ENCODE measurements at regions not wholly inside any gene's neighbourhood (a gene's known extent, or its start where the extent isn't known, plus 50 kb on each side); places are given as distances from the start of the nearest gene placed in this dataset.

GRCh38 chr1:243944429-243945160, 94.6 kb upstream of the AKT3 start:
- DNase-seq (ENCODE audit: low read depth, low spot score) = peak; percentile 82

GRCh38 chr1:243943671-243944428, 93.8 kb upstream of the AKT3 start:
- no peak for DNase-seq (ENCODE audit: low read depth, low spot score)

DNA sequence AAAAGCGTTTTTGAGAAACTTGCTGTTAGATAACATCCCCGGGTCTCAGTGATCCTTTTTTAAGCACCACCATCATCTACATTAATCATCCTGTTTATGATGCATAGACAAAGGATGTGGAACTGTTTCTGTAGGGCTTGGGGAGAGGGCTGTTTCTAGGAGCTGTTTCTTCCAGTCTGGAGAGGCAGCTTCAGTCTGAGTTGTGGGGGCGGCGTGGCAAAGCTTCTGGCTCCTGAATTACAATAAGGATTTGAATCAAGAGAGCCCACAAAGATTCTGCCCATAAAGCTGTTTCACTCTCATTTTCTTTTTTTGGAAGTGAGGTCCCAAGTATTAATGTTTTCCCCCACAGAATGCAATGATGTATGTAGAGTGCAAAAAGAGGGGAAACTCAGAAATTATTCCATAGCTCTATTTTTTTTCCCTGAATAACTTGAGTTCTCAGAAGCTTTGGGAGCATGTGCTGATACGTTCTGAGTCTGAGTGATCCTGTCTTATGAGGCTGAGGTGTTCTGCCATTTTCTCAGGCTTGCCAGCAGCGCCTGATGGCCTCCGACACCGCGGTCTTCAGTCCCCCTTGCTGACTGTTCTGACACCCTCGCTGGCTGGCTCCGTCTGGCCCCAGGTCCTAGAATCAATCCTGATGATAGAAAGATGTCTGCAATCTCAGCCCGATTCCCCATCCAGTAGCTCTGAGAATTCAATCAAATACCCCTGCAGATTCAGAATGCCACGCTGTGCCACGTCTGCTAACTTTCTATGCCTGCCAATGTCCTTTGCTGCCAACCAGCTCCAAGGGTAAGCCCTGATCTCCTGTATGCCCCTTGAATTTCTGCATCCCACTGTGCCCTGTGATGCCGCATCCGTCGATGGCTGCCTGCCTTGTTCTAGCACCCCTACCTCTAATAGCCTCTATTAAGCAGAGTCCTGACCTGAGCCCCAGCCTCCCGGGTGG, 92.4 kb upstream of the AKT3 start:
- DNase-seq (ENCODE audit: low read depth, low spot score) = no peak

DNA sequence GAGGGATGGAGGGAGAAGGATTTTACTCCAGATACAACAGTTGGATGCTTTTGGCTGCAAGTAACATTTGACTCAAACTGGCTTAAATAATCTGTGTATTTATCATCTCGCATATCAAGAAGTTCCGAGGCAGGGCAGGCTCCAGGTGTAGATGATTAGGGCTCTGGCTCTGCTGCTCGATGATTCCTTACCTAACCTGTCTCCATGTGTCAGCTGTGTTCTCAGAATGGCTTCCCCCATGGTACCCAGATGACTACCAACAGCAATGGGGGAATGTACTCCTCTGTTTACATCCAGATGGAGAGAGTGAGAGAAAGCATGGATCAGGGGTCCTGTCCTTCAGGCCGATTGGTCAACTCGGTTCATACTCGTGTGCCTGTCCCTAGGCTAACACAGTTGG, 90.4 kb upstream of the AKT3 start:
- no peak for DNase-seq (ENCODE audit: low read depth, low spot score)

DNA sequence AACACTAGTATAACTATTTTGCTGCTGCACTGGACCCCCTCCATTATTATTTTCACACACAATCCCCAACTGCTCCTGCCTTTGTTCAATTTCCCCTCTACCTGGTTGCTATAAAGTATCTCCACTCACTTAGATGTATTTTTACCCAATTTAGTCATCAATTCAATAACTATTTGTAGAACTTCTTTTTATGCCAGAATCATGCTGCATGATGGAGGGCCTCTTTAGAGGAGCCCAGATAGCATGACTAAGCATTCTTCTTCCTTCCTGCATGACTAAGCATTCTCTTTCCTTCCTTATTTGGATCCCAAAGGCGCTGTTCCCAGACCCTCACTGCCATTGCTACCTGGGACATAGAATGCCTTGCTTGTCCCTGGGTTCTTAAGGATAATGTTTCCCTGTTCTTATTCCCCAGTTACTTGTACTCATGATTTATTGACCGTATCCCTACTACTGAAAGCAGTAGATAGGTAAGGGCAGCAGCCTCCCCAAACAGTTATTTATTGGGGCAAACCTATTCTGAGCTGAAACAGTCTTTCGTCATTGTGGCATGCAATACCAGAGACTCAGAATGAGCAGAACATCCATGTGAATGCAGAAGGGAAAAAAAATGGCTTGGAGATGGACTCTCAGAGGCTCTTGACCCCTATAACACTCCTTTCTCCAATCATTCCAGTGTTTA, 89.3 kb upstream of the AKT3 start:
- DNase-seq (ENCODE audit: low read depth, low spot score) = no peak

DNA sequence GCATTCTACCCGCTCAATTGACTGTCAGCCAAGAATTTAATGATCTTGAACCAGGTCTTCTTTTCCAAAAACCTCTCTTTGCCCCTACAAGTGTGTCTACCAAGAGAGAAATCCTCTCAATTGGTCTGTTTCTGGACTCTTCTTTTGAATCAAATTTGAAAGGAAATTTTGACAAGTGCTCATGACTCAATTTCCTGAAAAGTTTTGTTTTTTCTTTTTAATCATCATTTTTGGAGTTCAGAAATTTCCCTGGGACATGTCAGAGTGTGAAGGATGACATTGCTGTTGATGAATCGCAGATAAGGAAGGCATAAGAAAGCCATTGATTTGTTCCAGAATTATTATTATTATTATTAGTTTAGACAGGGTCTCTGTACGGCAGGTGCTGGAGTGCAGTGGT, 88.2 kb upstream of the AKT3 start:
- no peak for DNase-seq (ENCODE audit: low read depth, low spot score)

GRCh38 chr1:243933495-243933894, 83.5 kb upstream of the AKT3 start:
- DNase-seq (ENCODE audit: low read depth, low spot score) = no peak

GRCh38 chr1:243931957-243932356, 81.9 kb upstream of the AKT3 start:
- no peak for DNase-seq (ENCODE audit: low read depth, low spot score)

- peak; percentile 80 for DNase-seq (ENCODE audit: low read depth, low spot score)
Observed at GRCh38 chr1:243930822-243931671, 81.0 kb upstream of the AKT3 start.

DNA sequence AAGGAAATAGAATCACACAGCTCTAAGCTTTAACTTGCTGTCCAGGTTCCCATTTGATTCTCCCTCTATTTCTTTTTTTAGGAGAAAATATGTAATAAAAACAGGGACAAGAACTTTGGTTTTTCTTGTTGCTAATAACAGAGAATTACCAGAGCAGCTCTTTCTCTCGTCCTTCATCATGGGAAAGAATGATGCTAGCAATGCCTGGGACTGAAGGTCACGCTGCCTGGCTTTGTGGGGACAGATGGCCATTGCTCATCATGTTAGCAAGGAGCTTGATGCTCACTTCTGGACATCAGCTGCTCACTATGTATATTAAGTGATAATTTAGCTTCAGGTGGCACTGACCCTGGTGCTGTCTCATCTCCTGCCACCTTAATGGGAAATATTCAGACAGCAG, 77.3 kb upstream of the AKT3 start:
- no peak for DNase-seq (ENCODE audit: low read depth, low spot score)

- DNase-seq (ENCODE audit: low read depth, low spot score) = peak; percentile 49
Observed at GRCh38 chr1:243926803-243927245, 76.8 kb upstream of the AKT3 start.

GRCh38 chr1:243926299-243926698, 76.3 kb upstream of the AKT3 start:
- no peak for DNase-seq (ENCODE audit: low read depth, low spot score)

GRCh38 chr1:243924588-243925349, 74.7 kb upstream of the AKT3 start:
- DNase-seq (ENCODE audit: low read depth, low spot score) = peak; percentile 91

GRCh38 chr1:243924188-243924587, 74.1 kb upstream of the AKT3 start:
- DNase-seq (ENCODE audit: low read depth, low spot score) = peak; percentile 75

GRCh38 chr1:243923292-243924171, 73.5 kb upstream of the AKT3 start:
- DNase-seq (ENCODE audit: low read depth, low spot score) = no peak

DNA sequence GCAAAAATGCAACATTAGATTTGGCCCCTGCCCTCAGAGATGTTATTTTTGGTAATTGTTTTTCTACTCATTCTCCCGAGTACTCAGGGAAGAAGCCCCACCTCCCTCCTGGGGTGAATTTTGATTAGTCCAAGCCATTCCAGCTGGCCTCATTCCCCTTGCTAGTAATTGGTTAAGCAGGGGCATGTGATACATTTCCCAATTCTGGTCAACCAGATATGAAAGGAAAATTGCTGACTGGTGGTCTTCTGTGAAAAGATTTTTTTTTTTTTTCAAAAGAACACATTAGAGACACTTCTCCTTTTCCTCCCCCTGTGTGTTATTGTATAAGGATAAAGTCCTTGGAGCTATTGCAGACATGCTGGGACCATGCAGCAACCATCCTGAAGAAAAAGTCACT, 71.1 kb upstream of the AKT3 start:
- no peak for DNase-seq (ENCODE audit: low read depth, low spot score)

- DNase-seq (ENCODE audit: low read depth, low spot score) = no peak
Observed at GRCh38 chr1:243917863-243918565, 68.0 kb upstream of the AKT3 start.
